WTC11 (cell line): ENCODE measurements at regions not wholly inside any gene's neighbourhood (a gene's known extent, or its start where the extent isn't known, plus 50 kb on each side); places are given as distances from the start of the nearest gene placed in this dataset.

Source experiments
- ATF3 ChIP-seq: sonication (generic); formaldehyde crosslinking; conservative IDR thresholded peaks from 2 replicates; pipeline ENCODE4 v1.8.1; 2022; ENCODE audit warnings: mild to moderate bottlenecking, missing genetic modification reagents
- CTCF ChIP-seq: fragments of 200-600 bp; IDR thresholded peaks from 2 replicates; pipeline ENCODE4 v1.8.0; 2022; ENCODE audit warnings: antibody characterized with exemption
- FOXK1 ChIP-seq: sonication (generic); formaldehyde crosslinking; IDR thresholded peaks from 2 replicates; pipeline ENCODE4 v1.8.0; 2022; ENCODE audit warnings: mild to moderate bottlenecking, moderate library complexity, missing genetic modification reagents
- MLX ChIP-seq: sonication (generic); formaldehyde crosslinking; IDR thresholded peaks from 2 replicates; pipeline ENCODE4 v1.8.1; 2023; ENCODE audit warnings: mild to moderate bottlenecking, missing genetic modification reagents, moderate library complexity
- NR1H2 ChIP-seq: sonication (generic); formaldehyde crosslinking; IDR thresholded peaks from 2 replicates; pipeline ENCODE4 v1.9.0; 2021; ENCODE audit warnings: mild to moderate bottlenecking, moderate library complexity, missing genetic modification reagents
- NR3C1 ChIP-seq: sonication (generic); formaldehyde crosslinking; conservative IDR thresholded peaks from 2 replicates; pipeline ENCODE4 v1.8.1; 2023; ENCODE audit warnings: low read depth, mild to moderate bottlenecking, missing genetic modification reagents
- SP1 ChIP-seq: sonication (generic); formaldehyde crosslinking; conservative IDR thresholded peaks from 2 replicates; pipeline ENCODE4 v1.8.1; 2022; ENCODE audit warnings: missing genetic modification reagents
- ZNF121 ChIP-seq: sonication (generic); formaldehyde crosslinking; IDR thresholded peaks from 2 replicates; pipeline ENCODE4 v1.8.0; 2023; ENCODE audit warnings: missing genetic modification reagents
- ZNF232 ChIP-seq: sonication (generic); formaldehyde crosslinking; IDR thresholded peaks from 2 replicates; pipeline ENCODE4 v1.8.0; 2022; ENCODE audit warnings: mild to moderate bottlenecking, missing genetic modification reagents
- ZNF281 ChIP-seq: sonication (generic); formaldehyde crosslinking; IDR thresholded peaks from 2 replicates; pipeline ENCODE4 v1.8.0; 2023; ENCODE audit warnings: mild to moderate bottlenecking, missing genetic modification reagents
- ZNF416 ChIP-seq: fragments of 250-450 bp; sonication (Bioruptor Pico); IDR thresholded peaks from 2 replicates; pipeline ENCODE4 v1.9.0; 2021; ENCODE audit warnings: mild to moderate bottlenecking, inconsistent platforms

- TF ChIP-seq FOXK1 (CRISPR knock-in tag) (no peak), CTCF (0 out of 2 replicates have a peak, but pooled peaks have one; percentile 27), ATF3 (CRISPR knock-in tag) (no peak), SP1 (CRISPR knock-in tag) (no peak), ZNF232 (CRISPR knock-in tag) (no peak), NR3C1 (CRISPR knock-in tag) (no peak), NR1H2 (CRISPR knock-in tag) (no peak), ZNF121 (CRISPR knock-in tag) (no peak), ZNF281 (CRISPR knock-in tag) (no peak), MLX (no peak), ZNF416 (CRISPR knock-in tag) (no peak)
Observed at GRCh38 chr19:31548941-31549340, 199.7 kb upstream of the TSHZ3 start.
